Amygdala (tissue), 56 donors: ENCODE measurements at regions not wholly inside any gene's neighbourhood (a gene's known extent, or its start where the extent isn't known, plus 50 kb on each side); places are given as distances from the start of the nearest gene placed in this dataset.

ENCODE experiments used
- DNase-seq, 56 donors: peaks; one replicate each; lab custom pipeline; 2025; lab: John Stamatoyannopoulos, UW

DNA sequence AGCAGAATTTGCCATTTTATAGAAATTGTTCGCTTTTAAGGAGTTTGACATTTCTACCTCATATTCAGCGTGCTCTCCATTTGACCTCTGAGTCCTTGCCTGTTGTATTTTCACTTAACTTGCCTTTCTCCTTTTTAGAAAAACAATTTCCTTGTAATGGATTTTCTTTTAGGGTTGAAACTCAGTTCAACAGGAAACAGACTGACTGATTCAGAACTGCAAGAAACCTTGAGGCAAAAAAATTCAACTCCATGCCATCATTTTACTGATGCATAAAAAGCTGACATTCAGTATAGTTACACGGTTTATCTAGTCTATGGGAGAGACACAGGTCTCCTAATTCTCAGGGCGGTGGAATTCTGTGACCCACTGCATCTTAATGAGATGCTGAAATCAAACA lies 59.8 kb downstream of the MRPS30 start:
- DNase-seq, result no peak

DNA sequence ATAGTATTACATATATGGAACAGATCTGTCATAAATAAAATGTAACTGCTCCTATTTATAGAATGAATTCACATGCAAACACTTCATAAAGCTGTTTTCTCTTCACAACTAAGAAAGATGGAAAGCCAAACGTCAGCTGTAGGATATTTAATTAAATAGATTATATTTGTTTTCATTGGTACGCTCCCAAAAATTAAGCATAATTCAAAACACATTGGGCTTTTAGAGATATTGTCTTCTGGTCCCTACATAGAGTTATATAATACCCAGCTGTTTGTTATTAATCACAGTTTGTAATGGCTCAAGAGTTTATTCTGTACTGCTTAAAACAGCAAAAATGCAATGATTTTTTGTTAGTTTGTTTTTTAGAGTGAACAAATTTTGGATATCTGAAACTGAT lies 61.2 kb downstream of the MRPS30 start:
- no peak for DNase-seq

DNA sequence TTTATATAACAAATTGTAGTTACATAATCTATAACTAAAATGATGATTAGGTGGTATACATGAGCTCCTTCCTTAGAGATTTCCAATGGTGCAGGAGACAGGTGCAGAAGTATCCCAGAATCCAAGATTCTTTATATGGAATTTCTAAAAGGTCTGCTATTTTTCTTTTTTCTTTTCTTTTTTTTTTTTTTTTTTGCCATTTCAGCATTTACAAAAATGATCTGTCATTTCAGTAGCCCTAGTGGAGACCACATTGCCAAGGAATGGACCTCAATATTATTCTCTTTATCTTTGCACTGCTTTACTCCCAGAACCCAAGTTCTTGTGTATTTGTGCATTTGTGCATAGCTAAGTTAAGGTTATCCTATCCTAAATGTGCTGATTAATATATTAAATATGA lies 61.7 kb downstream of the MRPS30 start:
- no peak for DNase-seq

DNA sequence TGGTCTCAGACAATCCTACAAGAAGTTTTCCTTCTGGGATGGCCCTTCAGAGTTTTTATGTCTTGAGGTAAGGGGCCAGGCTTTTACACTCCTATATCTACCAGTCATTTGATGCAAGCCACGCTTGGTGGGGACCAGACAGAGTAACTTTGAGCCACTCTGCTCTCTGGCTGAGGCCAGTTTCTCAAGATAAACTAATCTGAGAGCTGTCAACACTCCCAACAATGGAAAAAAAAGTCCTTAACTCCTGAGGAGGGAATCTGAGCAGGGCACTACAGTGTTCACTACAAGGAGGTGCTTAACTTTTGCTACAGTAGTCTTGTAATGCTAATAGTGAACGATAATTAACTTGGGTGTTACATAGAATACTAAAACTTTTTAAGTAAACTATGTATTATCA lies 62.7 kb downstream of the MRPS30 start:
- no peak for DNase-seq

DNA sequence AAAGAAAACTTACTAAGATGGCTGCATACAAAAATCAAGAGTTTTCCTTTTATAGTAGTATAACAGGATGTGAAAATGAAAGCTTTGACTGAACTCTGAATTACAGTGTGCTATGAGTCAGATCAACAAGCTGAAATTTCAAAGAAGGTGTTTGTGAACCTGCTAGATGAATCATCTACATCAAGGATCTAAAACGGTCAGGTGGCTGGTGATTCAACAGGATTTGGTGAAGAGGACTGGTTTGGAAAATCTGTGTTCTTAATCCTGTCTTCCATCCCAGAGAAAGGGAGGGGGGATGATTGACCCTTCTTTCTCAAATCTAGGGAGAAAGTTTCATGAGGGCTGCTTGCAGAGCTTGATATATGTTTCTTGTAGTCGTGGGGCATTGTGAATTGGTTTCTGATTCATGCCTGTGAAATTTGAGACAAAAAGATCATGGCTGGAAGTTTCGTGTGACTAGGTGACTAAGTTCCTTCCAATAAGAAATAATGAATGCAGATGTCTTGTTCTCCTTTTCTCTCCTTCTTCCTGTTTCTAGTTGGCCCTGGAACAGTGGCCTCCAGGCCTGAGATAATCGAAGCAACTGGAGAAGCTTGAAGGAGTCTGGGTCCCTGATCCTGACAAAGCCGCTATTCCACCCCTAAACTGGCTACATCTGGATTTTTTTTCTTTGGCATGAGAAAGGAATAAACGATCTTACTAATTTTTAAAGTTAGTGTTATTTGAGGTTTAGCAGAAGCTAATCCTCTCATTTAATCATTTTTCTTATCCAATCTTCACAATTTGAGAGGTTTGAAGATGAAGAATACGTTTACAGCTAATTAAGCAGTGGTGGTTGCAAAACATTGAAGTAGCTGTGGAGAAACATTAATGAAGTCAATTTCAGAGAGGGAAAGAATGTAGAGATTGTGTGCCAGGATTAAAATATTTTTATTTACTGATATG lies 67.2 kb downstream of the MRPS30 start:
- peak in 1 of 56 donors; percentile 1 for DNase-seq

DNA sequence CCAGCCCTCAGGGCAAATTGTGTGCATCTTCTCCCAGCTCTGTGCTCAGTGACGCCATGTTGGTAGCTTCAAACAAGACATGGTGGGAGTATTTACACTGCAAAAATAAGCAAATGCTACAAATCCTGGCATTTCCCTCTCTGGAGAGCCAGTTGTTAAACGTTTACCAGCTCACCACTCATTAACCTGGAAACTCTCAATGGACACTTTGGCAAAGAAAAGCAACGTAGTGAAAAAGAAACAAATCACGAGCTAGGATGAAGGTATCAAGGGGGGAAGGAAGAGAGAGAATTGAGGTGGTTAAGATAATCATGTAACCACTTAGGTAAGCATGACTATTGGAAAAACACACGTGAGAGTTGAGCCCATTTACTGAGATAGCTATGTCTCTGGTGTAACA lies 72.5 kb downstream of the MRPS30 start:
- no peak for DNase-seq

DNA sequence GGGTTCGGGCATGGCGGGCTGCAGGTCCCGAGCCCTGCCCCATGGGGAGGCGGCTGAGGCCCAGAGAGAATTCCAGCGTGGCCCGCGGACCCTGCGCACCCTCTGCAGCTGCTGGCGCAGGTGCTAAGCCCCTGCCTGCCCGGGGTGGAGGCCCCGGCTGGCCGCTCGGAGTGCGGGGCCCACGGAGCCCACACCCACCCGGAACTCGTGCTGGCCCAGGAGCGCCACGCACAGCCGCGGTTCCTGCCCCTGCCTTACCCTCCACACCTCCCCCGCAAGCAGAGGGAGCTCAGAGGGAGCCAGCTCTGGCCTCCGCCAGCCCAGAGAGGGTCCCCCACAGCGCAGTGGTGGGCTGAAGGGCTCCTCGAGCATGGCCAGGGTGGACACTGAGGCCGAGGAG lies 75.3 kb downstream of the MRPS30 start:
- no peak for DNase-seq

DNA sequence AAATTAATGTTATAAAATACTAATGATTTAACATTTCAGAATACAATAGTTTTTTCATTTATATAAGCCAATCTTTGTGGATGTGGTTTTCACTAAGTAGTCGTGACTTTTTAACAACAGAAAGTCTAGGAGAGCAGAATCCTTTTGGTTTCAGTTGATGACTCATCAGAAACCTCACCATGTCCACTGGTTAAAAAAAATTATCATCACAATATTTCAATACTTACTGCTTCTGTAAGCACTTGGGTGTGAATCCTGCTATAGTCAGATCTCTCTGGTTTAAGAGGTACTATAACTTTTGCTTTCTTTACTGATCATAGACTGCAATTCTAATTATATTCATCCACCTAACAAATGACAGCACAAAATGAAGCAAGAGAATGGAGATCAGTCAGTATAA lies 77.2 kb downstream of the MRPS30 start:
- DNase-seq, result no peak

DNA sequence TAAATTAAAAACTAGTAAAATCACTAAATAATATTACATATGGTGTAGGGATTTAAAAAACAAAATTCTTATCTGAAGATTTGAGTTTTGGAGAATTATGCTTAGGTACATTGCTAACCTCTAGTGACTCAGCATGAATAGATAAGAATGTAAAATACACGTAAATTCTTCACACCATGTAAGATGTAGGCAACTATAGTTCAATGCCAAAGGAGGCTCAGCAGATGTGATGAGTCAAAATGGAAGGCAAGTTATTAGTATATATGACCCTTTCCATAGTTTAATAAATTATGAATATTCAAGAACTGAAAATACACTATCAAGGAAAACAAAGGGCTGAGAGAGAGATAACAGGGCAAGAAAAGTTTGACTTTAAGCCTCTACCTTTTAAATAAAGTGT lies 79.0 kb downstream of the MRPS30 start:
- no peak for DNase-seq

DNA sequence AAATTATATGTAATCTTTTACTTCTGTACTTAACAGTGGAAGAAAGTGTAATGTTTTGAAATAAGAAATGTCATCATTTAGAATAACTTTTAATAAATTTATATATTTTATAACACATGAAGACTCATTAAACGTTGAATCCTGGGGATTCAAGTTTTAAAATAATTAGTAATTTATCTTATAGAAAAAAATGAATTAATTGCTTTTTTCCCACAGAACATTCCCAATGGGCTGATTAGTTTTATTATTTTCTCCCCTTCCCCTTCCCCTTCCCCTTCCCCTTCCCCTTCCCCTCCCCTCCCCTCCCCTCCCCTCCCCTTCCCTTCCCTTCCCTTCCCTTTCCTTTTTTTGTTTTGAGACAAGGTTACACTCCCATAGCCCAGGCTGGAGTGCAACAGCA lies 79.7 kb downstream of the MRPS30 start:
- DNase-seq, result no peak

DNA sequence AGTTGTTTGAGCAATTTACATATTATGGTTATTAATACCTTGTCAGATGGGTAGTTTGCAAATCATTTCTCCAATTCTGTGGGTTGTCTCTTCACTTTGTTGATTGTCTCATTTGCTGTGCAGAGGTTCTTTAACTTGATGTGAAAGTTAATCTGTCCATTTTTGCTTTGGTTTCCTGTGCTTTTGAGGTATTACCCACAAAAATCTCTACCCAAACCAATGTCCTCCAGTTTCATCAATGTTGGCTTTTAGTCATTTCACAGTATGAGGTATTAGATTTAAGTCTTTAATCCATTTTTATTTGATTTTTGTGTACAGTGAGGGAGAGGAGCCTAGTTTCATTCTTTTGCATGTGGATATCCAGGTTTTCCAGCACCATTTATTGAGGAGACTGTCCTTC lies 82.4 kb downstream of the MRPS30 start:
- no peak for DNase-seq

DNA sequence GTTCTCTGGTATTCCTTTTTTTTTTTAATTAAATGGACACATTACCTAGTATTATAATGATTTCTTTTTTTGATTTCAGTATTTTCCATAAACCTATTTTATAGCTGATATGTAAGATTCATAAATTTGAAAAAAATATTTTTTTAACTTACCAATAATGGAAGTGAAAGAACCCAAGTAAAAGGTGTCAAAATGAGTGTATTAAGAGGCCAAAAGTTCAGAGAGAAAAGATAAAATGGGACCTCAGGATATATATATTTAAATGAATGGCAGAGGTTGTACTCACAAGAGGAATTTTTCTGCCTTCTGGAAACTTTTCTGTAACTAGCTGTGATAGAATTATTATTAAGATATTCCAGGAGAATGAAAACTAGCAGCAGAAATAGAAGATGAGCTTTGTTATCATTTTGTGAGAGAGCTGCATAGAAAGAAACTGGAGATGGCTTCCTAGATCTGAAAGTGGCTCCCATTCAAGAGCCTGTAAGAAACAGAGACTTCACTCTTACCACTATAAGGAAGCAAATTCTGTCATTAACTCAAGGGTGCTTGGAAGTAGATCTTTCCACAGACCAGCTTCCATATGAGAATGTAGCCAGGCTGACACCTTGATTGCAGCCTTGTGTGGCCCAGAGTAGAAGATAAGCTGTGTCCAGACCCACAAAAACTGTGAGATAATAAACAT lies 91.7 kb downstream of the MRPS30 start:
- no peak for DNase-seq

DNA sequence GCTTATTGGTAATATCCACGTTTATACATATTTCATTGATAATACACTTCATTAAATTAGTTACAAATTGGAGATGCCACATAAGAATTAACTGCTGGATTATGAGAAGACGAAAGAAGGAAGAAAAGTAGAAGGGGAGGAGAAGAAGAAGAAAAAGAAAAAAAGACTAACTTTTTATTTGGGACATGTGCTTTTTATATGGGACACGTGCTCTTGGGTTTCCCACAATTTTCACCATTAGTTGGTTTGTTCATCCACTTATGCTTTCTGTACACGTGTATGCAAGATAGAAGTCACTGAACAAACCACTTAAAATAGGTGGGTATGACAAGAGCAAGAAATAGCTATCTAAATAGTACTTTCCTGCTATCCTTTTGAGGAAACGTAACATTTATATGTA lies 98.6 kb downstream of the MRPS30 start:
- DNase-seq, result no peak

DNA sequence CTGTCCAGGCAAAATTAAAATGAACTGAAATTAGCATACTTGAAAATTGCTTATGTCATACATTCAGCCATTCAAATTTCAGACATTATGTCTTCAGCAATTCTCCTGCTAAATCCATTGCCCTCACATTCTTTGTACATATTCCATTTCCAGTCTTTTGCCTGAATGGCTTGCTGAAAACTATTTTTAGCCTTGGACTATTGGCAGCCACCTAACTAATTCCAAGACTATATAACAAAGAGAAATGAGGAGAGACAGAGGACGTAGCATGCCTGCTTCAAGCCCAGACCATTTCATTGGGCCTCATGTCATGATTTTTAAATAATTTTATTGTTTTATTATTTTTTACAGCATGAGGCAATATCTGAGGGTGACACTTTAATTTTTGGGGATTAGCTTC lies 100.3 kb downstream of the MRPS30 start:
- DNase-seq, result no peak

DNA sequence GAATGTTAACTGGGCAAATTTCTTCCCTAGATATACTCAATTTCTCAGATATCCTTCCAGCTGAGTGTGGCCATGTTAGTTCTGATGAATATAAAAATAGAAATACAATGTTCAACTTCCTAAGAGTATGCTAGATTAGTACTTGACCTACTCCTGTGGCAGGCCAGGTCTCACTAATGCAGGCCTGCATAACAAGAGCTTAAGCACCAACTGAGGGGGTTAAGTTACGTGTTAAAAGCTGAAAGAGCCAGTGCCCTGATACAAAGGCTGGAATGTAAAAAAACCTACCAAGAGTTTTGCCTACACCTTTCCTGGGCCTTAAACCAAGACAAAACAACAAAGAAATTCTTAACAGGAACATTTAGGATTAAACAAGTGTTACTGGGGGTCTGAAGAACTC lies 102.8 kb downstream of the MRPS30 start:
- no peak for DNase-seq

DNA sequence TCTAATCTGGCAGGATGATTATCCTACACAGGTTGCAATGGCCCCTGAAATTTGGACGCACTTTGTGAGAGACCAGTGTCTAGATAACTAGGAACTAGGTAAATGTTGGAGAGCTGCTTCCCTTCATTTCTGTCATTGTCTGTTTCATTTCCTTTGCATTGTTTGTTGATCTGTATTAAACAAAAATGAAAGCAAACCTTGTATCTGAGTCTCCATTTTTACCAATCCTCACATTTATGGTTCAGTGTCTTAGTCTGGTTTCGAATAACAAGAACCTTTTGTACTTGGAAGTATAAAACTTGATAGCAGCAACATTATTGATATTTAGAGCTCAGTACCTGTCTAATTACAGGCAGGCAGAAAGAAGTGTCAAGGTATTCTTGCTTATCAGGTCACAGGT lies 105.5 kb downstream of the MRPS30 start:
- DNase-seq, result no peak

DNA sequence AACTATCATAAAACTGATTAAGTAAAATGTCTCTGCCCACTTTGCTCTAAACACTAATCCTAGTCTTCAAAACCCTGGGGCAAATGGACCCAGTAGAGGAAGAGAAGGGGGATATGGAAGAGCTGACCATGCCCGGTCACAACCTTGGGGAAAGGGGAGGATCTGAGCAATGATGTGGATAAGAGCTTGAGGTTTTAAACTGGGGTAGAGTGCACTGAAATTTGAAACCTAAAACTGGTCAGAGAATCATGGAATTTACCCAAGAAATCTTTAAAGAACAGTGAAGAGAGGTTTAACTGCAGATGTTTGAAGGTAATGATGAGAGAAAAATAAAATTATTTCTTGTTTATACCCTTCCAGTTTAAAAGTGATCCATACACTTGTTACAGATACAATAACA lies 110.8 kb downstream of the MRPS30 start:
- DNase-seq, result no peak

DNA sequence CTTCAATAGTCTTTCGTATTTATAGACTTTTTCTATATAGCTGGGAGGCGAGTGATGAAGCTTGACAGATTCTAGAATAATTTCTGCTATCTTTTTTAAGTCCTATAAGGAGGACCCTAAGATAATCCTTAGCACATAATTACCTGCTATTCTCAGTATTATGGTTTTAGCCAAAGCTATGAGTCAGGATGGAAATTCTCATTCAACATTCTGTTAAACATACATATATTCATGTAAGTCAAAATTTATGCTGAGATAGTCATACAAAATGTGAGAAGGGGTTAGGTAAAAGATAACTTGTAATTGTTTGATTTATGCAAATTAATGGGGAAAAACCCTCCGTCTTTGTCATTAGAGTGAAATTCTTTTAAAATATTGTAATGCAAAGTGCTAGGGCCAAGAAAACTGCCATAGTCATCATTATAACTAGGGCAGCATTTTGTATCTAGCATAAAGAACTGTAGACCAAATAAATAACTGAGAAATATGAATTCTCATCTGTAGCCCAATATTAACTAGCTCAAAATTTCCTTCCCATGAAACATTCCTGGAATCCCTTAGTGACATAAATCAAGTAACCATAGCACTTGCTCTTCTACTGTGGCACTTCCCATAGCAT lies 118.5 kb downstream of the MRPS30 start:
- DNase-seq, result no peak

DNA sequence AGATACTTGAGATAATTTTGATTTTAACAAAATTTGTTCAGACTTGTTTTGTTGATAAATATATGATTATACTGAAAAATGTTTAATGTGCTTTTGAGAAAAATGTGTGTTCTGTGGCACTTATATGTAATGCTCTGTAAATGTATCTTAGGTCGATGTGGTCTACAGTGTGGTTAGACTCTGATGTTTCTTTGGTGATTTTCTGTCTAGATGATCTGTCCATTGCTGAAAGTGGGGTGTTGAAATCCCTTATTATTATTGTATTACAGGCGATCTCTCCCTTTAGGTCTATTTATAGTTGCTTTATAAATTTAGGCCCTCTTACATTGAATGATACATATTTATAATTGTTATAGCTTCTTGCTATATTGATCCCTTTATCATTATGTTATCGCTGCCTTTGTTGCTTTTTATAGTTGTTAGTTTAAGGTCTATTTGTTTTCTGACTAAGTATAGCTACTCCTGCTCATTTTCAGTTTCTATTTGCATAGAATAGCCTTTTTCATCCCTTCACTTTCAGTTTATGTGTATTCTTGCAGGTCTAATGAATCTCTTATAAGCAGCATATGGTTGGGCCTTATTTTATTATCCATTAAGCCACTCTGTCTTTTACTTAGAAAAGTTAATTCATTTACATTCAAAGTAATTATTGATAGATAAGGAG lies 124.3 kb downstream of the MRPS30 start:
- DNase-seq, result no peak

DNA sequence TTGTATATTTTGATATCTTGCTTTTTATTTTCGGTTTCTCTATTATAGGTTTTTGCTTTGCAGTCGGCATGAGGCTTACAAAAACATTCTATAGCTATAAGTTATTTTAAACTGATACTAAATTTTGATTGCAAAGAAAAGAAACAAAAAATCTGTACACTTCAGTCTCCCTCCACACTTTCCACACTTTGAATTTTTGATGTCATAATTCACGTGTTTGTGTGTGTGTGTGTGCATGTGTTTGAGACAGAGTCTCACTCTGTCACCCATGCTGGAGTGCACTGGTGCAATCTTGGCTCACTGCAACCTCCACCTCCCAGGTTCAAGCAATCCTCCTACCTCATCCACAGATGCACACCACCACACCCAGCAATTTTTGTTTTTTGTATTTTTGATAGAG lies 124.9 kb downstream of the MRPS30 start:
- no peak for DNase-seq

DNA sequence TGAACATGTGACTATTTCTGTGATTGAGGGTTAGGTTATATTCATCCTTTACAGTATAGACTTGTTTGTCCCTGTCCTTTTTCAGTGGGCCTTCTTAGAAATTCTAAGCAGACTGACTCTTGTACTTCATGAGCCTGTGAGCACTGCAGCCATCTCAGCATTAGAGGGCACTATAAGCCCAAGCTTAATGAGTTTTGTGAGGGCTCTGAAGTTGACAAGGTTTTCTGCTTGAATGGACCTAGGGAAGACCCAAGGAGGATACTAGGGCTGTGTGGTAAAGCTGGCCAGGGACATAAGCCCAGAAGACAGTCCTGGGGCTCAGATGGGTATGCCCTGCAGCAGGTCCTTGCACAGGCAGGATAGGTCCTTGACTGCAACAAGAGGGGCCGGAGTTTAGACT lies 126.5 kb downstream of the MRPS30 start:
- DNase-seq, result no peak
